IMR-90 (cell line): ENCODE measurements at regions not wholly inside any gene's neighbourhood (a gene's known extent, or its start where the extent isn't known, plus 50 kb on each side); places are given as distances from the start of the nearest gene placed in this dataset.
"Not testable (repeated sequence)": the region's sequence is repeated elsewhere in the genome, so short reads cannot be mapped to it uniquely, and the experiment has no call there.

ENCODE experiments used
- ATAC-seq: fragments of 200-7000 bp; cut with Tn5 transposase; 2 replicates; pipeline ENCODE4 v1.9.1; 2020; ENCODE audit warnings: low read depth, mild to moderate bottlenecking, moderate library complexity
- BruUV-seq: library from RNA; stranded (reverse); fragments of 400-500 nt; replicated peaks from 2 replicates; lab custom pipeline; 2021; lab: Mats Ljungman, UMichigan
- CTCF ChIA-PET: fragments of 300-600 bp; formaldehyde crosslinking; extraction: SDS; loops from one replicate; lab custom pipeline; 2021; ENCODE audit warnings: antibody characterized with exemption; lab: Yijun Ruan, JAX
- POLR2A ChIA-PET: fragments of 300-600 bp; sonication (Branson Sonifier 250); formaldehyde crosslinking; loops from one replicate; lab custom pipeline; 2022; ENCODE audit warnings: antibody characterized with exemption; ENCODE audit not compliant: unreplicated experiment; lab: Charles Lee
- DNase-seq: peaks from one replicate; pipeline ENCODE4 v3.0.0; 2013
- H2AFZ ChIP-seq: replicated peaks from 2 replicates; pipeline ENCODE3; 2013; ENCODE audit warnings: low read length, mild to moderate bottlenecking; ENCODE audit not compliant: poor library complexity
- H2AK5ac ChIP-seq: 2 replicates; pipeline ENCODE4 v1.6.1; 2013; ENCODE audit warnings: low read depth, low read length, inconsistent platforms
- H2AK9ac ChIP-seq: replicated peaks from 2 replicates; pipeline ENCODE3; 2013; ENCODE audit warnings: mild to moderate bottlenecking, low read depth, low read length, moderate library complexity; ENCODE audit not compliant: poor library complexity
- H2BK120ac ChIP-seq: 2 replicates; pipeline ENCODE4 v1.6.1; 2013; ENCODE audit warnings: low read depth, low read length, inconsistent platforms
- H2BK15ac ChIP-seq: 3 replicates; pipeline ENCODE4 v1.6.1; 2013; ENCODE audit warnings: low read depth, low read length, inconsistent platforms
- H2BK20ac ChIP-seq: 2 replicates; pipeline ENCODE4 v1.6.1; 2013; ENCODE audit warnings: low read depth, mild to moderate bottlenecking, inconsistent platforms, low read length, moderate library complexity
- H2BK5ac ChIP-seq: 2 replicates; pipeline ENCODE4 v1.6.1; 2013; ENCODE audit warnings: mild to moderate bottlenecking, low read depth, low read length, inconsistent platforms; ENCODE audit not compliant: poor library complexity, severe bottlenecking
- H3K14ac ChIP-seq: replicated peaks from 2 replicates; pipeline ENCODE4 v1.6.1; 2013; ENCODE audit warnings: low read depth, low read length, inconsistent platforms
- H3K18ac ChIP-seq: 2 replicates; pipeline ENCODE4 v1.6.1; 2013; ENCODE audit warnings: low read depth, low read length, control low read depth
- H3K23ac ChIP-seq: 2 replicates; pipeline ENCODE4 v1.6.1; 2013; ENCODE audit warnings: low read depth, low read length, inconsistent platforms
- H3K27ac ChIP-seq: 2 replicates; pipeline ENCODE4 v1.5.1; 2013; ENCODE audit warnings: mild to moderate bottlenecking, control low read depth, low read length; ENCODE audit not compliant: insufficient read depth
- H3K27me3 ChIP-seq: 2 replicates; pipeline ENCODE4 v1.6.1; 2013; ENCODE audit warnings: low read length; ENCODE audit not compliant: control insufficient read depth, insufficient read depth
- H3K36me3 ChIP-seq: 2 replicates; pipeline ENCODE4 v1.6.1; 2013; ENCODE audit warnings: low read length, mixed read lengths; ENCODE audit not compliant: control insufficient read depth, insufficient read depth
- H3K4ac ChIP-seq: 2 replicates; pipeline ENCODE4 v1.6.1; 2013; ENCODE audit warnings: low read depth, low read length, inconsistent platforms
- H3K4me1 ChIP-seq: 2 replicates; pipeline ENCODE4 v1.6.1; 2013; ENCODE audit warnings: low read length, mixed read lengths; ENCODE audit not compliant: control insufficient read depth, insufficient read depth
- H3K4me2 ChIP-seq: 2 replicates; pipeline ENCODE4 v1.6.1; 2013; ENCODE audit warnings: low read depth, mild to moderate bottlenecking, control low read depth, low read length, moderate library complexity
- H3K4me3 ChIP-seq: 2 replicates; pipeline ENCODE4 v1.5.1; 2013; ENCODE audit warnings: low read depth, mild to moderate bottlenecking, control low read depth, low read length, moderate library complexity; ENCODE audit not compliant: insufficient read depth
- H3K56ac ChIP-seq: 2 replicates; pipeline ENCODE4 v1.6.1; 2013; ENCODE audit warnings: low read length, inconsistent platforms; ENCODE audit not compliant: insufficient read depth; ENCODE audit errors: extremely low read depth
- H3K79me1 ChIP-seq, 2 experiments: 2 replicates each; pipeline ENCODE4 v1.6.1; 2013; ENCODE audit warnings: low read length in 2 of 2, inconsistent platforms in 1 of 2, low read depth in 1 of 2
- H3K9ac ChIP-seq: 2 replicates; pipeline ENCODE4 v1.6.1; 2013; ENCODE audit warnings: low read depth, low read length, control low read depth
- H3K9me1 ChIP-seq: 2 replicates; pipeline ENCODE4 v1.6.1; 2013; ENCODE audit warnings: low read length, inconsistent platforms; ENCODE audit not compliant: insufficient read depth
- H3K9me3 ChIP-seq: 2 replicates; pipeline ENCODE4 v1.6.1; 2013; ENCODE audit warnings: low read length; ENCODE audit not compliant: control insufficient read depth, insufficient read depth
- H4K20me1 ChIP-seq: 2 replicates; pipeline ENCODE4 v1.6.1; 2013; ENCODE audit warnings: low read length, inconsistent platforms; ENCODE audit not compliant: insufficient read depth
- H4K5ac ChIP-seq: 2 replicates; pipeline ENCODE4 v1.6.1; 2013; ENCODE audit warnings: mild to moderate bottlenecking, low read depth, low read length, control low read depth
- H4K8ac ChIP-seq, 2 experiments: 2 replicates each; pipeline ENCODE4 v1.6.1; 2013; ENCODE audit warnings: low read depth in 2 of 2, low read length in 2 of 2, control low read depth in 1 of 2, inconsistent platforms in 1 of 2
- H4K91ac ChIP-seq: 2 replicates; pipeline ENCODE4 v1.6.1; 2013; ENCODE audit warnings: low read depth, low read length, inconsistent platforms; ENCODE audit not compliant: insufficient read depth
- MAFK ChIP-seq: IDR thresholded peaks from 2 replicates; pipeline ENCODE4 v1.6.1; 2012; ENCODE audit warnings: low read depth, low read length, improper control_type of control experiment
- MAZ ChIP-seq: IDR thresholded peaks from 2 replicates; pipeline ENCODE4 v1.6.1; 2012; ENCODE audit warnings: low read depth, mild to moderate bottlenecking, low read length, improper control_type of control experiment, moderate library complexity, borderline replicate concordance
- MXI1 ChIP-seq: IDR thresholded peaks from 2 replicates; pipeline ENCODE4 v1.6.1; 2012; ENCODE audit warnings: low read depth, mild to moderate bottlenecking, low read length, moderate library complexity, borderline replicate concordance
- RFX5 ChIP-seq: IDR thresholded peaks from 2 replicates; pipeline ENCODE4 v1.8.0; 2012; ENCODE audit warnings: low read depth, mild to moderate bottlenecking, low read length, moderate library complexity
- SMC3 ChIP-seq: fragments of 150-350 bp; IDR thresholded peaks from 2 replicates; pipeline ENCODE4 v1.6.1; 2016; ENCODE audit warnings: low read depth, mild to moderate bottlenecking, antibody characterized with exemption, low read length, moderate library complexity
- WGBS, 2 experiments: methylation state at CpG; one replicate each; pipeline versions ENCODE4 v1.1.5 to v1.1.7; 2013; ENCODE audit warnings: missing lambda C conversion rate in 2 of 2; ENCODE audit not compliant: insufficient read length in 1 of 2; ENCODE audit errors: extremely low coverage in 2 of 2; 5-methylcytosine and 5-hydroxymethylcytosine counted together
- dilution Hi-C: fragments of 300-500 bp; cut with HindIII; formaldehyde crosslinking; loops from one replicate; pipeline ENCODE4 v1.14.3; 2018; ENCODE audit warnings: low sequenced_read_pairs; ENCODE audit not compliant: unreplicated experiment
- in situ Hi-C: fragments of 300-500 bp; cut with MboI; formaldehyde crosslinking; loops from 3 replicates; pipeline ENCODE4 v1.14.3; 2019; ENCODE audit warnings: low sequenced_read_pairs, inconsistent platforms, mixed read lengths
- intact Hi-C: fragments of 100-400 bp; cut with micrococcal nuclease; formaldehyde crosslinking; loops from 2 replicates; pipeline ENCODE4 v1.10.0; 2022
- TF ChIP-seq, protein P1 (sequence below): conservative IDR thresholded peaks from 2 replicates; pipeline ENCODE4 v1.5.1; 2012; ENCODE audit warnings: mild to moderate bottlenecking, low read depth, low read length, improper control_type of control experiment

- Histone ChIP-seq H2BK120ac (no peak overlapping the region), H3K36me3 (no peaks in the 10 kb centered on the region), H3K18ac (no peak overlapping the region), H3K4ac (no peak overlapping the region), H3K27ac (no peak overlapping the region), H3K14ac (no peak overlapping the region), H3K23ac (no peak overlapping the region), H2BK20ac (no peak overlapping the region), H3K56ac (no peak overlapping the region), H2BK5ac (no peak overlapping the region), H3K4me2 (no peak overlapping the region), H3K9me3 (no peaks in the 10 kb centered on the region), H3K79me1 (no peaks in the 10 kb centered on the region), H3K4me1 (no peaks in the 10 kb centered on the region), H2AK5ac (no peak overlapping the region), H4K5ac (no peak overlapping the region), H3K27me3 (no peaks in the 10 kb centered on the region), H2AK9ac (no peak overlapping the region), H4K20me1 (no peaks in the 10 kb centered on the region), H3K9me1 (no peaks in the 10 kb centered on the region), H3K9ac (no peak overlapping the region), H4K8ac (no peak overlapping the region), H2BK15ac (no peak overlapping the region), H4K91ac (no peak overlapping the region), H3K4me3 (no peak overlapping the region), H2AFZ (no peak overlapping the region)
- in situ Hi-C loops: no loop called here
- dilution Hi-C loops: no loop called here
- DNase-seq: no peak
- whole genome bisulfite sequencing, 2 experiments: 60% methylated on average over 1 of the region's 5 CpGs; no CpG with 5 or more reads in 1 of the 2 experiments
- no TSS peak for BruUV-seq
- ChIA-PET POLR2A (no interaction called here), CTCF (no interaction called here)
- intact Hi-C loops: no loop called here
- TF ChIP-seq MAZ (no peak), SMC3 (no peak), RFX5 (no peak), MAFK (no peak), MXI1 (no peak)
- TF ChIP-seq, protein P1, sequence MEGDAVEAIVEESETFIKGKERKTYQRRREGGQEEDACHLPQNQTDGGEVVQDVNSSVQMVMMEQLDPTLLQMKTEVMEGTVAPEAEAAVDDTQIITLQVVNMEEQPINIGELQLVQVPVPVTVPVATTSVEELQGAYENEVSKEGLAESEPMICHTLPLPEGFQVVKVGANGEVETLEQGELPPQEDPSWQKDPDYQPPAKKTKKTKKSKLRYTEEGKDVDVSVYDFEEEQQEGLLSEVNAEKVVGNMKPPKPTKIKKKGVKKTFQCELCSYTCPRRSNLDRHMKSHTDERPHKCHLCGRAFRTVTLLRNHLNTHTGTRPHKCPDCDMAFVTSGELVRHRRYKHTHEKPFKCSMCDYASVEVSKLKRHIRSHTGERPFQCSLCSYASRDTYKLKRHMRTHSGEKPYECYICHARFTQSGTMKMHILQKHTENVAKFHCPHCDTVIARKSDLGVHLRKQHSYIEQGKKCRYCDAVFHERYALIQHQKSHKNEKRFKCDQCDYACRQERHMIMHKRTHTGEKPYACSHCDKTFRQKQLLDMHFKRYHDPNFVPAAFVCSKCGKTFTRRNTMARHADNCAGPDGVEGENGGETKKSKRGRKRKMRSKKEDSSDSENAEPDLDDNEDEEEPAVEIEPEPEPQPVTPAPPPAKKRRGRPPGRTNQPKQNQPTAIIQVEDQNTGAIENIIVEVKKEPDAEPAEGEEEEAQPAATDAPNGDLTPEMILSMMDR: no peak
- no peak for ATAC-seq
Observed at GRCh38 chr4:31199644-31200043, 479.5 kb downstream of the PCDH7 start.

- 67% methylated on average over 1 of the region's 9 CpGs; no CpG with 5 or more reads in 1 of the 2 experiments for WGBS, 2 experiments
- H3K9me1 ChIP-seq, H3K9me3 ChIP-seq, H3K4me2 ChIP-seq, DNase-seq, POLR2A ChIA-PET, H4K91ac ChIP-seq, H3K18ac ChIP-seq, H3K4me3 ChIP-seq, H4K5ac ChIP-seq, in situ Hi-C loops, H3K79me1 ChIP-seq, CTCF ChIA-PET, H2BK20ac ChIP-seq, intact Hi-C loops, H3K9ac ChIP-seq, H2AK5ac ChIP-seq, H3K56ac ChIP-seq, H2BK5ac ChIP-seq, H3K36me3 ChIP-seq, H2AFZ ChIP-seq, H3K4me1 ChIP-seq, H3K27me3 ChIP-seq, BruUV-seq, H2BK15ac ChIP-seq, H3K4ac ChIP-seq, H2BK120ac ChIP-seq, H3K27ac ChIP-seq, H3K14ac ChIP-seq, dilution Hi-C loops, H4K8ac ChIP-seq, H4K20me1 ChIP-seq, ATAC-seq, H3K23ac ChIP-seq, H2AK9ac ChIP-seq: not testable (repeated sequence)
Observed at GRCh38 chr4:31202054-31202453, 481.9 kb downstream of the PCDH7 start.
